ENCODE measurements at regions not wholly inside any gene's neighbourhood (a gene's known extent, or its start where the extent isn't known, plus 50 kb on each side); places are given as distances from the start of the nearest gene placed in this dataset.

DNA sequence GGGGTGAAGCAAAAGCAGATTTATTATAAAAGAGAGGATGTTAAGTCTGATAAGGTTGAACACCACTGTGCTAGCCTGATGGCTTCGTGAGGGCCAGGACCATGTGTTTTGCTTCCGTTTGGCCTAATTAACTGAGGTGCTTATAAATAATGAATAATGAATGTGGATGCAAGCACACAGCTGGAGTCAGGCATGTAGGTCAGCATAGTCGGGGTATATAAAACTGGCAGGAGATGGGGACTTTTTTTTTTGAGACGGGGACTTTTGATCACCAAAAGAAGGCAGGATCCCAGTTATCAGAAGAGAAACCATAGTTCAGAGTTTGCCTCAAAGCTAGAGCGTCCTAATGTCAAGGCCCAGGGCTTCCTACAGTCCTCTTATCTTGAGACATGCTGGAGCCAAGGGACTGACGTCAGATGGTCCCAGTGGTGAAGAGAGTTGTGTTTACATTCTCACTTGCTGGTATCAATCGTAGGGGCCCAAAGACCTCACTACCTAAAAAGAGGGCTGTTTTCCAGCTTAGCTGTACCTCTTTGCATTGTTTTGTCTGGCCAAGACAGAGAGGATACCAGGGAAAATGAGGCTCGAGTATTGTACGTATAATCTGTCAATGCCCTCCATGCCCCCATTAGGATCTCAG, 50.4 kb downstream of the RTL9 start:
- DNase-seq (ENCODE audit: low read depth): no peak

DNA sequence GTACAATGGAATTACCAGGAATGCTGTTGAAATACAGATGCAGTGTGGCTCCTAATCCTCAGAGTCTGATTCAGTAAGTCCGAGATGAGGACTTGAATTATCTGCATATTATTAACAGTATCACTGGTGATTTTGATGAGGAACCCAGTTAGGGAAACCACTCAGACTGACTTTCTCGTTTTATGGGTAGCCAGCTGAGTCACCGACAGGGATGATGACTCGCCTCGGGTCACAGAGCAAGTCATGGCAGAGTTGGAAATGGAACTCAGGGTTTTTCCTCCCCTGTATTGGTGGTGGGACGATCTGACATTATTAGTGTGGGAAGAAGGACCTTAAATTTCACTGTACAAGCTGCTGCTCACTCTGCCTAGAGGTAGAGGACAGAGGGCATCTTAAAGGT, 51.3 kb downstream of the RTL9 start:
- DNase-seq (ENCODE audit: low read depth): no peak

- DNase-seq (ENCODE audit: low read depth): no peak
Observed at GRCh38 chrX:110410603-110411002, 52.0 kb downstream of the RTL9 start.

GRCh38 chrX:110412971-110413726, 54.5 kb downstream of the RTL9 start:
- no peak for DNase-seq (ENCODE audit: low read depth)

DNA sequence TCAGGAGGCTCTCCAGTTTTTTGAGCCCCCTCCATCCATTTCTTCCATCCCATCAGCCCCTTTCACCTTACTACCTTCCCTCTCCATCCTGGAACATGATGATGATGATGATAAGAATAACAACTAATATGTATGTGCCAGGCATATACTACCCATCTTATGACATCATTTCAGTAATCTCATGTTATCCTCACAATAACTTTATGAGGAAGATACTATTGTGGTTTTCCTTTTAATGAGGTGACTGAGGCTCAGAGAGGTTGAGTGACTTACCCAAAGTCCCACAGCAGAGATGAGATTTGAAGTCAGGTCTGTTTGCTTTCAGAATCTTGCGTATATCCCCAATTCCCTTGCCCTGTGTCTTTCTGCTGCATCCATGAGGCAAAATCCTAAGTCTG, 55.1 kb downstream of the RTL9 start:
- DNase-seq (ENCODE audit: low read depth): no peak

DNA sequence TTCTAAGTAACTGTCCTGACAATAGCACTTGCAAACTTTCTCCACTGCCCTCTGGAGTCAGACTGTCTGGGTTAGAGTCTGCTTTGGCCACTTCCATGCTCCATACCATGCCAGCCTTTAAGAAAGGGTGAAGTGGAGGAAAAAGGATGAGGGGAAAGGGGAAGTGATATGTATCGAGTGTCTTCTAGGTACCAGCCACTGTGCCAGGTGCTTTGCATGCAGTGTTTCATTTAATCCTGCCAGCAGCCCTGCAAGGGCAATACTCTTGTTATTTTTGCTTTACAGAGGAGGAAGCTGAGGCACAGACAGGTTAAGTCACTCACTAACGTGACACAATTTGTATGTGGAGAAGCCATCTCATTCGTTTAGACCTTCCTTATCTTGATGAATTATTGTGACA, 55.6 kb downstream of the RTL9 start:
- no peak for DNase-seq (ENCODE audit: low read depth)

- no peak for DNase-seq (ENCODE audit: low read depth)
Observed at GRCh38 chrX:110414679-110415439, 56.2 kb downstream of the RTL9 start.

- DNase-seq (ENCODE audit: low read depth): no peak
Observed at GRCh38 chrX:110415440-110416170, 57.0 kb downstream of the RTL9 start.

DNA sequence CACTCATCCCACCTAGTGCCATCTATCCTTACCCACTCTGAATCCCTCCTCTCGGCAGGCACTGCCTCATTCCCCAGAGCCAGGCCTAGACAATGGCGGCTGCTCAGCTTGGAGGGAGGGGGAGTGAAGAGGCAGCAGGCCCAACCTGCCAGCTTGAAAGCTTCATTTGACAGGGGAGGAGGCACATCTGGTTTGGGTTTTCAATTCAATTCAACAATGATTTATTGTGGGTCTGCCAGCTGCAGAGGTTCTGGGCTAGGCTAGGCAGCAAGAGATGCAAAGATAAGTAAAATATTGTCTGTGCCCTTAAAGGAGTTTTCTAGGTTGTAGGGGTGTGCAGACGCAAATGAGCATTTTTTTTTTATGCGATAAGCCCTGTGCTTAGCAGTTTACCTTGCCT, 58.5 kb downstream of the RTL9 start:
- no peak for DNase-seq (ENCODE audit: low read depth)

DNA sequence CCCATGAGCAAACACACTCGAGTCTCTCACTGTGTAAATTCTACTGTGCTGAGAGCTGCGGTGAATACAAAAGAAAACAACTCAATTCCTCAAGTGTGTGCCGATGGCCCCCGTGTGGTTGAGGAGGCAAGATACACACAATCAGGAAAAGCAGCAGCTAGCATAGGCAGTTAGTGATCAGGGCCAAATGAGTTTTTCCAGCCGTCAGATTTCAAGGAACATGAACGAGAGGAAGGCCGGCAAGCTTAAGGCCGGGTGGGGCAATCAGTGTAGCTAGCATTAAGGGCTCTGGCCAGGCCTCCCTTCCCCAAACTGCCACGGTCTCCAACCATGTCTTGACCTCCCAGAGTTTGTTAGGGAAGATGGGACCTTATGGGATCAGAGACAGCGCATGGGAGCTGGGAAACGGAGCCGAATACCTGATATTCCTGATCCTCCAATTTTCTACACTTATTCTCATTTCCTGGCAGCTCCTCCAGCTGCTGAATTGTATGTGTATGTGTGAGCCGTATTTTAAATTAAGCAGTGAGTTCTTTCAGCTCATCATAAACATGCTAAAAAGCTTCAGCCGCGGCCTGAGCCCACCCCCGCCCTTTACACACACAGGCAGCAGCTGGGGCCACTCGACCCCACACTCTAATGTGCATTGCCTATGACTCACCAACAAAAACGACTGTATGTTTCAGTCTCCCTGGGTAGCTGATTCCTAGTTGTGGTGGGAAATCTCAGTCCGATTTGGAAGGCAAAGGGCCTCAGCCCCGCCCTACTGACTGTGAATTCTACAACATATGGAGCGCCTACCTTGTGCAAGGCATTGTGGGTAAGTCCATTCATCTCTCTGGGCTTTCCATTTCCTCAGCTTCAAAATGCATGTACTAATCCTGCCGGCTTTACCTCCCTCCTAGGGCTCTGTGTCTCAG, 59.9 kb downstream of the RTL9 start:
- no peak for DNase-seq (ENCODE audit: low read depth)

- no peak for DNase-seq (ENCODE audit: low read depth)
Observed at GRCh38 chrX:110419512-110419911, 60.9 kb downstream of the RTL9 start.

DNA sequence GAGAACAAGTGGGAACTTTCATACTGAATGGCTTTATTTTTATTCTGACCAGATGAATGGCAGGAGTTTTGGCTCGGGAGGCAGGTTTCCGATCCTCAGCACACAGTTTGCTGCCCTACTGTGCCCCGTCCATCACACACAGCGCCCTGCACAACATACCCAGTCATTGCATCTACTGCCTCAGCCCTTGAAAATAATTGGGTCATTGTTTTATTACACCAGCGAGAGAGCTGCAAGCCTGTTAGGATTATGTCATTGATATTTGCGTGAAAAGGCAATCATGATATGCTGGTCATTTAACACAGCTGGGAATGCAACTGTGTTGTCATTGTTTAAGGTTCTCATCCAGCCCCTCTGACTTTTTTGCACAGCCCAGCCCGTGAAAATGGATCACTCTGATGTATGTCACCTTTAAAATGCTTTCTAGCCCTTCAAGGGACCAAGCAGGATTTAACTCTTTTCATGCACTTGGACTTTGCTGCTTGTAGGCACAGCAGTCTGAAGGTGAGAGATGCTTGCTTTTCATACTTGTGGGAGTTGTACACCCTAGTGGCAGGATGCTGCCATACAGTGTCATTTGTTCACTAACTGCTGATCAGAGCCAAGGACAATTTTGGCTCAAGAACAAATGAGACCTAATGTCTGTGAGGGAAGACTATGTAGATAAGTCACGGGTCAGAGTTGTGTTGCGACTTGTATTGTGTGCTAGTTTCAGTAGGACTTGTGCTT, 62.3 kb downstream of the RTL9 start:
- DNase-seq (ENCODE audit: low read depth): no peak

DNA sequence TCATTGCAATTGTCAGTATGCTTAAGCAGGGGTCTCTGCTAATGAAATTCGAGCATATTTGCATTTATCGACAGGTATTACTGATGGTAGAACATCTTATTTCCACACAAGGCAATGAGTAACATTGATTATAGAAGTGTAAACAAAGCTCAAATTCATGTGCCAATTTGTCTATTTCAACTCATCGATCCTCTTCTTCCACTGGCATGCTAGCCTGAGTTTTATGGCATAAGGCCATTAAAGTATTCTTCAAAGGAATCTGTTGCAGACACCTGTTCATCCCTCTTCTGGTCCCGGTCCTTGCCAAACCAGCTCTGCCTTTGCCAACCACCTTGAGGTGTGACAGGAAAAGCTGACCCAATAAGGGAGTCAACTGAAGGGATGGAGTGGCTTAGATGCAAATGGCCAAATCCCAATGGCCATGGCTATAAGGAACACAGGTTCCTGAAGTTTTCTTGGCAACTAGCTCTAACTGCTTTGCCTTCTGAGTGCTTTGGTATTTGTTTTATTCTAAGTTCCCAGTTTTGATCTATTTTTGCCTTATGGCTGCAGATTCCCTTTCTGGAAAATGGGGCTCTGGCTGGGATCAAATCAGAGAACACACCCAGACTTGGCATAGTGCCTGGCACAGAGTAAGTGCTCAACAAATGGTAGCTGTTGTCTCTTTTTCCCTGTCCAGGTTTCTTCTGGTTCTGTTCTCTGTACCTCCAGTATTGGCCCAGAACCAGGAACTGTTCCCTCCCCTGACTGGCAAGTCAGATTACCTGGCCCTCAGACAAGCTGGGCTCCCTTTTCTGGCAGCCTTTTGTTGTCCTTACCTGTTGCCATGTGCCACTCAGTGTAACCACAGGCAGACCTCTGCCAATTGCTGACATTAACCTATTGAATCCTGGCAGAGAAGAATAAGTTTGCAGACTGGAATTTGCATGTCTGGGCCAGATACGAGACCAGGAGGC, 63.1 kb downstream of the RTL9 start:
- no peak for DNase-seq (ENCODE audit: low read depth)

GRCh38 chrX:110425222-110426154, 66.8 kb downstream of the RTL9 start:
- DNase-seq (ENCODE audit: low read depth): no peak

GRCh38 chrX:110426155-110426504, 67.5 kb downstream of the RTL9 start:
- DNase-seq (ENCODE audit: low read depth): no peak

DNA sequence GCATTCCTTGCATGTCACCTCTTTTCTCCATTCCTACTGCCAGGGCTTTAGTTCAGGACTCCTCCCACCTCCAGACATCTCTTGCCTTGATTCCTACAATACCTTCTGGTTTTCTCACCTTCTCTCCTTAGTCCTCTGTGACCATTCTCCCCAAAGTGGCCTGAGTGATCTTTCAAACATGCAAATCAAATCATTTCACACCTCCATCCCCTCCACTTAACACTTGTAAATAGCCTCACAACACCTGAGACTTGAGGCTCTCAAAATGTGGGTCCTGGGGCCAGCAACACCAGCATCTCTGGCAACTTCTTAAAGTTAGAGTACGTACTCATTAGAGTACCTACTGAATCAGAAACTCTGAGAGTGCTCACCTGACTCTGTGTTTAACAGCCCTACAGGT, 68.4 kb downstream of the RTL9 start:
- DNase-seq (ENCODE audit: low read depth): no peak

GRCh38 chrX:110428144-110428543, 69.5 kb downstream of the RTL9 start:
- DNase-seq (ENCODE audit: low read depth): no peak
